SK-N-MC (cell line): ENCODE measurements at regions not wholly inside any gene's neighbourhood (a gene's known extent, or its start where the extent isn't known, plus 50 kb on each side); places are given as distances from the start of the nearest gene placed in this dataset.

Source experiments
- DNase-seq: peaks from one replicate; pipeline ENCODE4 v3.0.0-alpha.2; 2011; ENCODE audit warnings: low read depth, low spot score
- H3K27ac ChIP-seq: fragments of 200-600 bp; sonication (generic); 2 replicates; pipeline ENCODE4 v1.5.1; 2016; ENCODE audit warnings: mixed run types
- H3K36me3 ChIP-seq: fragments of 200-600 bp; sonication (generic); 2 replicates; pipeline ENCODE4 v1.6.1; 2017; ENCODE audit warnings: antibody characterized with exemption, low read length, mixed read lengths; ENCODE audit not compliant: insufficient read depth
- H3K4me3 ChIP-seq: fragments of 200-600 bp; sonication (generic); 2 replicates; pipeline ENCODE4 v1.5.1; 2016
- H3K9ac ChIP-seq: fragments of 200-600 bp; sonication (generic); 2 replicates; pipeline ENCODE4 v1.8.0; 2017; ENCODE audit warnings: mixed run types, mixed read lengths; ENCODE audit not compliant: insufficient read length
- H3K9me3 ChIP-seq: fragments of 200-600 bp; sonication (generic); 2 replicates; pipeline ENCODE4 v1.6.1; 2017; ENCODE audit warnings: low read depth, mild to moderate bottlenecking, antibody characterized with exemption, low read length, moderate library complexity, mixed read lengths
- EZH2 ChIP-seq: fragments of 200-600 bp; sonication (generic); IDR thresholded peaks from one replicate; pipeline ENCODE4 v1.6.1; 2017; ENCODE audit warnings: antibody characterized with exemption
- FOXP2 ChIP-seq: optimal IDR thresholded peaks from 2 replicates; pipeline ENCODE3; 2011; ENCODE audit warnings: mild to moderate bottlenecking, moderate library complexity; ENCODE audit not compliant: insufficient read depth; ENCODE audit errors: extremely low read length, control extremely low read depth
- POLR2AphosphoS5 ChIP-seq: IDR thresholded peaks from 2 replicates; pipeline ENCODE4 v1.6.1; 2012; ENCODE audit warnings: mild to moderate bottlenecking, low read depth, low read length, borderline replicate concordance

- Histone ChIP-seq H3K27ac (no peak overlapping the region), H3K9me3 (no peaks in the 10 kb centered on the region), H3K4me3 (no peak overlapping the region), H3K9ac (no peak overlapping the region), H3K36me3 (no peaks in the 10 kb centered on the region)
- no peak for DNase-seq
- TF ChIP-seq EZH2 (no peak), FOXP2 (no peak), POLR2AphosphoS5 (no peak)
Measured at GRCh38 chr5:176731506-176732160, 78.7 kb upstream of the UNC5A start.

GRCh38 chr5:176732306-176732705 is 78.1 kb upstream of the UNC5A start:
- no peak for DNase-seq
- Histone ChIP-seq H3K9ac (no peak overlapping the region), H3K4me3 (no peak overlapping the region), H3K9me3 (no peaks in the 10 kb centered on the region), H3K36me3 (no peaks in the 10 kb centered on the region), H3K27ac (no peak overlapping the region)
- TF ChIP-seq POLR2AphosphoS5 (no peak), EZH2 (no peak), FOXP2 (no peak)

GRCh38 chr5:176732736-176733405 is 77.5 kb upstream of the UNC5A start:
- Histone ChIP-seq H3K4me3 (no peak overlapping the region), H3K9me3 (no peaks in the 10 kb centered on the region), H3K27ac (no peak overlapping the region), H3K9ac (no peak overlapping the region), H3K36me3 (no peaks in the 10 kb centered on the region)
- no peak for TF ChIP-seq FOXP2
- TF ChIP-seq POLR2AphosphoS5, result no peak
- no peak for TF ChIP-seq EZH2
- DNase-seq, result no peak

GRCh38 chr5:176733406-176734262 is 76.7 kb upstream of the UNC5A start:
- DNase-seq, result no peak
- no peaks in the 10 kb centered on the region for H3K36me3 ChIP-seq
- H3K9me3 ChIP-seq, result no peaks in the 10 kb centered on the region
- H3K4me3 ChIP-seq, result no peak overlapping the region
- no peak for TF ChIP-seq EZH2
- no peak for TF ChIP-seq POLR2AphosphoS5
- TF ChIP-seq FOXP2, result no peak
- H3K27ac ChIP-seq, result no peak overlapping the region
- H3K9ac ChIP-seq, result no peak overlapping the region

- H3K9ac ChIP-seq, result no peak overlapping the region
- no peak overlapping the region for H3K27ac ChIP-seq
- no peak for DNase-seq
- H3K36me3 ChIP-seq, result no peaks in the 10 kb centered on the region
- TF ChIP-seq FOXP2, result no peak
- H3K9me3 ChIP-seq, result no peaks in the 10 kb centered on the region
- H3K4me3 ChIP-seq, result no peak overlapping the region
Measured at GRCh38 chr5:176734756-176735342, 75.5 kb upstream of the UNC5A start.

- no peaks in the 10 kb centered on the region for H3K36me3 ChIP-seq
- no peak for DNase-seq
- H3K9me3 ChIP-seq, result no peaks in the 10 kb centered on the region
- TF ChIP-seq EZH2, result no peak
- TF ChIP-seq POLR2AphosphoS5, result no peak
- TF ChIP-seq FOXP2, result no peak
- H3K4me3 ChIP-seq, result no peak overlapping the region
- no peak overlapping the region for H3K9ac ChIP-seq
- H3K27ac ChIP-seq, result no peak overlapping the region
Measured at GRCh38 chr5:176735383-176736265, 74.7 kb upstream of the UNC5A start.

GRCh38 chr5:176736301-176736930 is 73.9 kb upstream of the UNC5A start:
- Histone ChIP-seq H3K9me3 (no peaks in the 10 kb centered on the region), H3K27ac (no peak overlapping the region), H3K4me3 (no peak overlapping the region), H3K9ac (no peak overlapping the region), H3K36me3 (no peaks in the 10 kb centered on the region)
- no peak for TF ChIP-seq EZH2
- no peak for TF ChIP-seq FOXP2
- DNase-seq, result no peak
